ENCODE measurements at regions not wholly inside any gene's neighbourhood (a gene's known extent, or its start where the extent isn't known, plus 50 kb on each side); places are given as distances from the start of the nearest gene placed in this dataset.

- TF ChIP-seq CTCF (IDR thresholded peaks at IDR 0.05 in 2 of 3, conservative IDR thresholded peaks at IDR 0.05 in 1 of 3; ENCODE audit: borderline replicate concordance in 1 of 3, insufficient read depth in 1 of 3, low read depth in 2 of 3, low read length in 2 of 3) (no peak), ZNF274 (IDR thresholded peaks at IDR 0.05; ENCODE audit: low read depth, low read length) (no peak), REST (IDR thresholded peaks at IDR 0.05; ENCODE audit: low read depth) (no peak), EZH2 (IDR thresholded peaks at IDR 0.05) (no peak), CEBPB (IDR thresholded peaks at IDR 0.05; ENCODE audit: low read depth) (no peak), ZBTB33 (IDR thresholded peaks at IDR 0.05; ENCODE audit: extremely low read depth, insufficient replicate concordance, low read length) (no peak), MAX (IDR thresholded peaks at IDR 0.05) (no peak), FOSL1 (IDR thresholded peaks at IDR 0.05; ENCODE audit: low read depth) (no peak), RAD21 (IDR thresholded peaks at IDR 0.05; ENCODE audit: low read depth) (no peak), SIN3A (IDR thresholded peaks at IDR 0.05; ENCODE audit: low read depth) (no peak), ELF1 (IDR thresholded peaks at IDR 0.05; ENCODE audit: borderline replicate concordance, low read depth) (no peak), JUND (IDR thresholded peaks at IDR 0.05) (no peak), POLR2AphosphoS5 (IDR thresholded peaks at IDR 0.05; ENCODE audit: low read depth, low read length) (no peak), POLR2A (IDR thresholded peaks at IDR 0.05; ENCODE audit: borderline replicate concordance, extremely low read depth, insufficient read depth, insufficient read length) (no peak)
These were observed 422.8 kb downstream of the GATA3 start for GRCh38 chr10:8477300-8477699.

Data from HCT116 (cell line).